Right atrium auricular region (tissue), 2 donors: ENCODE measurements at regions not wholly inside any gene's neighbourhood (a gene's known extent, or its start where the extent isn't known, plus 50 kb on each side); places are given as distances from the start of the nearest gene placed in this dataset.

Experiments
- DNase-seq: peaks from one replicate; pipeline ENCODE4 v3.0.0-alpha.2; 2019; ENCODE audit warnings: low spot score
- H3K27ac ChIP-seq, 2 donors: fragments of 200-600 bp; sonication (generic); 1 replicate in 1 of 2; 2 replicates in 1 of 2; pipeline ENCODE4 v1.5.1; 2016 to 2019
- H3K27me3 ChIP-seq, 2 donors: fragments of 200-600 bp; sonication (generic); one replicate each; pipeline versions ENCODE4 v1.5.1 to v1.6.0; 2017 to 2019
- H3K36me3 ChIP-seq: fragments of 200-600 bp; sonication (generic); one replicate; pipeline ENCODE4 v1.5.1; 2016
- H3K4me1 ChIP-seq, 2 donors: fragments of 200-600 bp; sonication (generic); one replicate each; pipeline versions ENCODE4 v1.5.1 to v1.6.0; 2017 to 2019
- H3K4me3 ChIP-seq, 2 donors: fragments of 200-600 bp; sonication (generic); 1 replicate in 1 of 2; 2 replicates in 1 of 2; pipeline ENCODE4 v1.5.1; 2017 to 2019; ENCODE audit warnings: mild to moderate bottlenecking in 1 of 2, moderate library complexity in 1 of 2
- H3K9me3 ChIP-seq, 2 donors: fragments of 200-600 bp; sonication (generic); one replicate each; pipeline ENCODE4 v1.5.1; 2019
- CTCF ChIP-seq, 2 donors: fragments of 200-600 bp; sonication (generic); IDR thresholded peaks; one replicate each; pipeline ENCODE4 v1.5.1; 2019; ENCODE audit warnings: antibody characterized with exemption in 2 of 2

- H3K4me3 ChIP-seq, result no peak overlapping the region
- no peaks in the 10 kb centered on the region for H3K36me3 ChIP-seq
- TF ChIP-seq CTCF (IDR thresholded peaks at IDR 0.05), result no peak
- no peaks in the 10 kb centered on the region for H3K9me3 ChIP-seq
- H3K27me3 ChIP-seq, result no peaks in the 10 kb centered on the region
- no peak overlapping the region for H3K27ac ChIP-seq
- H3K4me1 ChIP-seq, result no peaks in the 10 kb centered on the region
- DNase-seq, result no peak
These were observed 149.2 kb upstream of the PDE1C start for GRCh38 chr7:32219416-32219815.

- Histone ChIP-seq H3K9me3 (no peaks in the 10 kb centered on the region), H3K27ac (no peak overlapping the region), H3K27me3 (no peaks in the 10 kb centered on the region), H3K4me3 (no peak overlapping the region), H3K4me1 (no peaks in the 10 kb centered on the region), H3K36me3 (no peaks in the 10 kb centered on the region)
- DNase-seq, result no peak
- no peak for TF ChIP-seq CTCF (IDR thresholded peaks at IDR 0.05)
These were observed 148.6 kb upstream of the PDE1C start for GRCh38 chr7:32218741-32219288.

DNA sequence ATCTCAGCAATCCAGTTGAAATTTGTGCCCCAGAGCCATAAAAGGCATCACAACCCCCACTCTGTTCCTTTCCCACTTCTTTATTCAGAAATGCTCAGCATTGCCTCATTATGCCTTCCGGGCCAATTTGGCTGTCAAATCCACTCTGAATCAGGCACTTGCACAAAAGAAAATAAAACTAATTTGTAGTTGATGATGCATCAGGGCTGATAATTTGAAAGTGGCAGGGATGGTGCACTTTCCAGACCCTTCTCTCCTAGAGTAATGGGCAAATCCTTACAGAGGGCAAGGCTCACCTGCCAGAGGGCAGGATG lies 147.9 kb upstream of the PDE1C start:
- Histone ChIP-seq H3K36me3 (no peaks in the 10 kb centered on the region), H3K9me3 (no peaks in the 10 kb centered on the region), H3K4me1 (no peaks in the 10 kb centered on the region), H3K27ac (no peak overlapping the region), H3K4me3 (no peak overlapping the region), H3K27me3 (no peaks in the 10 kb centered on the region)
- no peak for TF ChIP-seq CTCF (IDR thresholded peaks at IDR 0.05)
- DNase-seq, result no peak

GRCh38 chr7:32217341-32218153 lies 147.3 kb upstream of the PDE1C start:
- no peak for DNase-seq
- no peak overlapping the region for H3K27ac ChIP-seq
- H3K9me3 ChIP-seq, result no peaks in the 10 kb centered on the region
- no peaks in the 10 kb centered on the region for H3K27me3 ChIP-seq
- H3K36me3 ChIP-seq, result no peaks in the 10 kb centered on the region
- no peak for TF ChIP-seq CTCF (IDR thresholded peaks at IDR 0.05)
- no peaks in the 10 kb centered on the region for H3K4me1 ChIP-seq
- H3K4me3 ChIP-seq, result no peak overlapping the region

GRCh38 chr7:32216759-32217158 lies 146.6 kb upstream of the PDE1C start:
- no peak for DNase-seq
- H3K27me3 ChIP-seq, result no peaks in the 10 kb centered on the region
- H3K4me3 ChIP-seq, result no peak overlapping the region
- TF ChIP-seq CTCF (IDR thresholded peaks at IDR 0.05), result no peak
- no peaks in the 10 kb centered on the region for H3K9me3 ChIP-seq
- H3K4me1 ChIP-seq, result no peaks in the 10 kb centered on the region
- no peaks in the 10 kb centered on the region for H3K36me3 ChIP-seq
- H3K27ac ChIP-seq, result no peak overlapping the region

- H3K9me3 ChIP-seq, result no peaks in the 10 kb centered on the region
- H3K36me3 ChIP-seq, result no peaks in the 10 kb centered on the region
- no peaks in the 10 kb centered on the region for H3K4me1 ChIP-seq
- H3K27me3 ChIP-seq, result no peaks in the 10 kb centered on the region
- TF ChIP-seq CTCF (IDR thresholded peaks at IDR 0.05), result no peak
- DNase-seq, result no peak
- H3K4me3 ChIP-seq, result no peak overlapping the region
- H3K27ac ChIP-seq, result no peak overlapping the region
These were observed 145.5 kb upstream of the PDE1C start for GRCh38 chr7:32215697-32216096.
